ENCODE measurements at regions not wholly inside any gene's neighbourhood (a gene's known extent, or its start where the extent isn't known, plus 50 kb on each side); places are given as distances from the start of the nearest gene placed in this dataset.

GRCh38 chr14:105887692-105888091 is 361.3 kb downstream of the TMEM121 start:
- TF ChIP-seq POLR2AphosphoS5 (IDR thresholded peaks at IDR 0.05; ENCODE audit: insufficient read depth in 1 of 2, low read depth in 1 of 2) (no peak), CTCF (IDR thresholded peaks at IDR 0.05) (no peak)
